GM12891 (cell line): ENCODE measurements at regions not wholly inside any gene's neighbourhood (a gene's known extent, or its start where the extent isn't known, plus 50 kb on each side); places are given as distances from the start of the nearest gene placed in this dataset.
"Not testable (repeated sequence)": the region's sequence is repeated elsewhere in the genome, so short reads cannot be mapped to it uniquely, and the experiment has no call there.

Experiments used
- DNase-seq: peaks from one replicate; pipeline ENCODE4 v3.0.0; 2011; ENCODE audit warnings: low spot score; ENCODE audit not compliant: insufficient read length
- FAIRE-seq: peaks from 2 replicates; lab custom pipeline; 2011; peaks lifted over from hg19 to GRCh38; lab: Jason Lieb, UNC
- PAX5 ChIP-seq: IDR thresholded peaks from 2 replicates; pipeline ENCODE4 v1.6.1; 2011; ENCODE audit warnings: low read length, moderate library complexity, mild to moderate bottlenecking; ENCODE audit not compliant: insufficient read depth, severe bottlenecking
- POLR2A ChIP-seq: IDR thresholded peaks from 2 replicates; pipeline ENCODE4 v1.6.1; 2011; ENCODE audit warnings: low read depth, low read length, control low read depth
- POLR2AphosphoS5 ChIP-seq: IDR thresholded peaks from 2 replicates; pipeline ENCODE4 v1.6.1; 2011; ENCODE audit warnings: low read depth, low read length, control low read depth
- POU2F2 ChIP-seq: IDR thresholded peaks from 2 replicates; pipeline ENCODE4 v1.6.1; 2011; ENCODE audit warnings: low read depth, mild to moderate bottlenecking, control low read depth, low read length, moderate library complexity
- SPI1 ChIP-seq: IDR thresholded peaks from 2 replicates; pipeline ENCODE4 v1.6.1; 2011; ENCODE audit warnings: low read depth, low read length, control low read depth
- TAF1 ChIP-seq: IDR thresholded peaks from 2 replicates; pipeline ENCODE4 v1.6.1; 2011; ENCODE audit warnings: low read depth, low read length, control low read depth

GRCh38 chr9:72457366-72457765, 64.0 kb upstream of the TMC1 start:
- no peak for DNase-seq
- no peak for FAIRE-seq
- TF ChIP-seq SPI1, result no peak
- no peak for TF ChIP-seq POU2F2
- no peak for TF ChIP-seq POLR2AphosphoS5

GRCh38 chr9:72454871-72455491, 66.4 kb upstream of the TMC1 start:
- FAIRE-seq (no peak), DNase-seq (no peak)
- TF ChIP-seq TAF1 (no peak), POLR2A (no peak), POU2F2 (no peak), PAX5 (no peak)

- FAIRE-seq (no peak), DNase-seq (no peak)
- no peak for TF ChIP-seq POLR2AphosphoS5
- no peak for TF ChIP-seq TAF1
- no peak for TF ChIP-seq POU2F2
- no peak for TF ChIP-seq PAX5
- TF ChIP-seq SPI1, result no peak
- TF ChIP-seq POLR2A, result no peak
Observed at GRCh38 chr9:72453797-72454196, 67.6 kb upstream of the TMC1 start.

- FAIRE-seq, DNase-seq: not testable (repeated sequence)
Observed at GRCh38 chr9:72446241-72446640, 75.2 kb upstream of the TMC1 start.

GRCh38 chr9:72445306-72445995, 76.0 kb upstream of the TMC1 start:
- no peak for DNase-seq
- no peak for FAIRE-seq
- TF ChIP-seq POLR2AphosphoS5, result no peak
- peak; percentile 38; the same call in 1 of the 2 replicates for TF ChIP-seq SPI1

- peak; percentile 57 for FAIRE-seq
- TF ChIP-seq TAF1 (no peak), POLR2AphosphoS5 (no peak), PAX5 (no peak), POU2F2 (no peak), SPI1 (no peak), POLR2A (no peak)
- DNase-seq, result no peak
Observed at GRCh38 chr9:72444435-72444834, 77.0 kb upstream of the TMC1 start.

GRCh38 chr9:72443855-72444254, 77.6 kb upstream of the TMC1 start:
- peak; percentile 99 for TF ChIP-seq SPI1
- no peak for TF ChIP-seq POLR2A
- DNase-seq, result peak; percentile 39
- FAIRE-seq, result peak; percentile 91

GRCh38 chr9:72441848-72442607, 77.0 kb upstream of the ZFAND5 start:
- no peak for TF ChIP-seq SPI1
- FAIRE-seq (peak; percentile 54), DNase-seq (no peak)

- no peak for FAIRE-seq
- TF ChIP-seq POLR2A (no peak), POLR2AphosphoS5 (no peak), PAX5 (no peak)
- no peak for DNase-seq
Observed at GRCh38 chr9:72440992-72441847, 76.2 kb upstream of the ZFAND5 start.

- FAIRE-seq (no peak), DNase-seq (no peak)
- TF ChIP-seq POU2F2 (no peak), SPI1 (no peak), POLR2A (no peak), PAX5 (no peak), TAF1 (no peak), POLR2AphosphoS5 (no peak)
Observed at GRCh38 chr9:72440378-72440777, 75.4 kb upstream of the ZFAND5 start.

- FAIRE-seq, result peak; percentile 20
Observed at GRCh38 chr9:72433616-72434267, 68.7 kb upstream of the ZFAND5 start.

More at GRCh38 chr9:72433616-72434267, 68.7 kb upstream of the ZFAND5 start:
- not testable (repeated sequence) for DNase-seq
